ENCODE measurements at regions not wholly inside any gene's neighbourhood (a gene's known extent, or its start where the extent isn't known, plus 50 kb on each side); places are given as distances from the start of the nearest gene placed in this dataset.

DNA sequence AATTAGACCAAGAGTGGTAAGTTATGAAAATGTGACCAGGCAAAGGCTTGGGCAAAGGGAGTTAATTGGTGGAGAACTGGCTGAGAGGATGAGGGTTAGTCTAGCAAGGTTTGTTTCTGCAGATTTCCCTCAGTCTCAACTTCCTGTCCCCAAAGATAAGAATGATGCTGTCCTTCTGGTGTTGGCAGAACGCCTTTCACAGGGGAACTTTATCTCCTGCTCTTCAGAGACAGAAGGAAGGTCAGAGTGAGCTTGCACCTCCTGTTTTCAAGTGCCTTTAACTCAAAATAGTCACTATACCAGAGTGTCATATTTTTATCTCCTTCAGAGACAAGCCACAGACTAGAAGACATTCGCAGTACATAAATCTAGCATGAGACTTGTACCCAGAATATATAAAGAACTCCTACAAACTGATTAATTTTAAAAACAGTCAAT lies 95.7 kb downstream of the TEX51 start:
- Histone ChIP-seq H3K18ac (ENCODE audit: extremely low read depth, low read length) (no peak overlapping the region), H3K27ac (ENCODE audit: low read depth, low read length) (no peak overlapping the region), H3K9me3 (ENCODE audit: insufficient read depth in 2 of 2, low read depth in 1 of 2, low read length in 1 of 2) (no peaks in the 10 kb centered on the region), H4K91ac (replicated peaks; ENCODE audit: insufficient read length, low read length) (no peak overlapping the region), H2BK20ac (ENCODE audit: low read length) (no peak overlapping the region), H2BK12ac (ENCODE audit: low read depth, low read length) (no peak overlapping the region), H3K56ac (replicated peaks; ENCODE audit: insufficient read length, low read depth, low read length) (no peak overlapping the region), H3K79me1 (ENCODE audit: low read depth, low read length) (no peaks in the 10 kb centered on the region), H3K23me2 (ENCODE audit: low read depth, low read length) (no peaks in the 10 kb centered on the region), H3K4me1 (replicated peaks in 1 of 4; ENCODE audit: control insufficient read depth in 3 of 4, insufficient read depth in 4 of 4, low read length in 3 of 4) (0 out of 7 replicates have a peak, but pooled peaks cover 0 to 2% (median 0%) of the 10 kb centered on the region in 4 experiments), H2AK5ac (ENCODE audit: low read depth, low read length) (no peak overlapping the region), H4K5ac (ENCODE audit: insufficient read length, low read depth, low read length) (no peak overlapping the region), H4K8ac (ENCODE audit: extremely low read depth, insufficient read depth, low read length) (no peak overlapping the region), H2AFZ (ENCODE audit: low read length) (no peak overlapping the region), H3K36me3 (ENCODE audit: control insufficient read depth in 2 of 4, insufficient read depth in 4 of 4, low read length in 3 of 4) (no peaks in the 10 kb centered on the region), H2BK5ac (ENCODE audit: low read depth, low read length) (no peak overlapping the region), H3K9ac (replicated peaks in 1 of 4; ENCODE audit: extremely low read depth in 1 of 4, low read depth in 3 of 4, low read length in 3 of 4) (no peak overlapping the region), H3K79me2 (ENCODE audit: control insufficient read depth in 1 of 2, insufficient read depth in 2 of 2, low read length in 2 of 2) (no peaks in the 10 kb centered on the region), H3K4ac (replicated peaks; ENCODE audit: insufficient read length, low read depth, low read length) (no peak overlapping the region), H2BK15ac (ENCODE audit: low read length) (no peak overlapping the region), H4K20me1 (replicated peaks in 1 of 2; ENCODE audit: control insufficient read depth in 1 of 2, insufficient read depth in 2 of 2, low read length in 2 of 2) (no peaks in the 10 kb centered on the region), H3K27me3 (replicated peaks in 1 of 4; ENCODE audit: control insufficient read depth in 3 of 4, extremely low read depth in 1 of 4, insufficient read depth in 3 of 4, low read length in 3 of 4) (peaks cover 0 to 3% (median 0%) of the 10 kb centered on the region in 4 experiments; a peak in 2 of 7 replicates), H2BK120ac (replicated peaks; ENCODE audit: low read depth, low read length) (no peak overlapping the region), H3K4me3 (ENCODE audit: extremely low read depth in 1 of 4, insufficient read depth in 2 of 4, low read depth in 3 of 4, low read length in 4 of 4) (no peak overlapping the region), H3K23ac (ENCODE audit: insufficient read length) (no peak overlapping the region), H3K14ac (ENCODE audit: insufficient read length) (no peak overlapping the region), H3K4me2 (ENCODE audit: insufficient read depth in 1 of 2, low read depth in 2 of 2, low read length in 2 of 2) (no peak overlapping the region)
- FAIRE-seq (no peak), DNase-seq (ENCODE audit: low read depth in 1 of 2, low spot score in 2 of 2) (no peak)
- WGBS, 2 experiments (ENCODE audit: extremely low coverage in 1 of 2, insufficient coverage in 1 of 2, insufficient read length in 1 of 2, insufficient replicate concordance in 2 of 2, low coverage in 1 of 2, low lambda C conversion rate in 2 of 2, missing lambda C conversion rate in 1 of 2) = 91% methylated on average over 2 of the region's 2 CpGs; no CpG with 5 or more reads in 1 of the 2 experiments
- ChIA-PET POLR2A (ENCODE audit: partially characterized antibody) (no interaction called here), CTCF (ENCODE audit: partially characterized antibody) (interaction anchor here (0.6 kb wide), 1 partner anchor 70 kb away, joined by 7 read pairs; no protein-coding TSS in a partner anchor)
- no peak for TF ChIP-seq CREB1 (IDR thresholded peaks at IDR 0.05)
- TF ChIP-seq BCL11A (IDR thresholded peaks at IDR 0.05; ENCODE audit: low read depth in 2 of 2, low read length in 2 of 2) = no peak
- no peak for TF ChIP-seq TAF7 (optimal IDR thresholded peaks at IDR 0.05; ENCODE audit: borderline replicate concordance, low read depth, low read length)
- TF ChIP-seq RAD21 (IDR thresholded peaks at IDR 0.05 in 1 of 2, conservative IDR thresholded peaks at IDR 0.05 in 1 of 2; ENCODE audit: low read depth in 2 of 2, low read length in 2 of 2) = no peak
- TF ChIP-seq NRF1 (IDR thresholded peaks at IDR 0.05; ENCODE audit: low read depth, low read length) = no peak
- TF ChIP-seq HDAC6 (IDR thresholded peaks at IDR 0.05; ENCODE audit: low read depth, low read length) = no peak
- no peak for TF ChIP-seq KDM5A (IDR thresholded peaks at IDR 0.05; ENCODE audit: low read length)
- no peak for TF ChIP-seq POLR2AphosphoS5 (IDR thresholded peaks at IDR 0.05; ENCODE audit: low read depth, low read length)
- no peak for TF ChIP-seq EZH2 (IDR thresholded peaks at IDR 0.05; ENCODE audit: low read depth, low read length, severe bottlenecking)
- no peak for TF ChIP-seq CBX5 (IDR thresholded peaks at IDR 0.05; ENCODE audit: low read depth, low read length)
- no peak for TF ChIP-seq RFX5 (IDR thresholded peaks at IDR 0.05; ENCODE audit: borderline replicate concordance, low read depth, low read length)
- no peak for TF ChIP-seq SIX5 (IDR thresholded peaks at IDR 0.05; ENCODE audit: low read depth, low read length)
- TF ChIP-seq CTBP2 (IDR thresholded peaks at IDR 0.05; ENCODE audit: borderline replicate concordance, insufficient read depth, insufficient read length, low read length) = no peak
- no peak for TF ChIP-seq GTF2F1 (IDR thresholded peaks at IDR 0.05; ENCODE audit: borderline replicate concordance, low read depth, low read length)
- no peak for TF ChIP-seq JUND (IDR thresholded peaks at IDR 0.05; ENCODE audit: low read length)

Data from H1 (cell line).